ENCODE measurements at regions not wholly inside any gene's neighbourhood (a gene's known extent, or its start where the extent isn't known, plus 50 kb on each side); places are given as distances from the start of the nearest gene placed in this dataset.

DNA sequence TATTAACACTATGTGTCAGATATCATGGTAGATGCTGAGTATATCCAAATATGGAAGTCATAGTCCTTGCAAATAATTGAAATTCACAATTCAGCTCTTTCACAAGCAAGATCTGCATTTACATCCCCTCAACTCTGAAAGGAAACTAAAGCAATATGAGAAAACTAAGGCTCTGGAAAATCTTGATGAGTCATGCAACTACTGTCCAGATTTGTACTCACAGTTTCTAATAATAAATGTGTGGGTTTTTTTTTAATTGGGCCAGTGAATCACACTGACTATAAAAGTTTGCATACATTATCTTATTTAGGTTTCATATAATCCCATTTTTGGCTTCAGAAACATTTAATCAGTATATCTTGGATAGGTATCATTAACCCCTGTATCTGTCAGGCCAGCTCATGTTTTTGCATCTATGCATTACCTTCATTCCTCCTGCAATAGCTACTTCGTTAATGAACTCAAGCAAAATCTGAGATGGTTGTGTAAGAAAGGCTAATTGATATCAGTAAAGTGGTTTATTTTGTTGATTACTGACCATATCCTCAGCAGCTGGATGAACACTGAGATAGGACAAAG is 58.7 kb upstream of the PRR16 start:
- Histone ChIP-seq H3K36me3 (no peaks in the 10 kb centered on the region), H3K4me1 (no peaks in the 10 kb centered on the region), H3K27ac (no peak overlapping the region), H3K9me3 (no peaks in the 10 kb centered on the region), H3K27me3 (no peaks in the 10 kb centered on the region), H3K4me3 (no peak overlapping the region)
- TF ChIP-seq CTCF (IDR thresholded peaks at IDR 0.05) = no peak
- no peak for ATAC-seq
- intact Hi-C loops (cut with DNase I) = no loop called here
- no peak for DNase-seq

DNA sequence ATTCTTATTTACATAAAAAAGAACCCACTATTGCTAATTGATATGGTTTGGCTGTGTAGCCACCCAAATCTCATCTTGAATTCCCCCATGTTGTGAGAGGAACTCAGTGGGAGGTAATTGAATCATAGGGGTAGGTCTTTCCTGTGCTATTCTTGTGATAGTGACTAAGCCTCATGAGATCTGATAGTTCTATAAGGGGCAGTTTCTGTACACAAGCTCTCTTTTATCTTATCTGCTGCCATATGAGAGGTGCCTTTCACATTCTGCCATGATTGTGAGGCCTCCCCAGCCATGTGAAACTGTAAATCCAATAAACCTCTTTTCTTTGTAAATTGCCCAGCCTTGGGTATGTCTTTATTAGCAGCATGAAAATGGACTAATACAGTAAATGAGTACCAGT is 58.2 kb upstream of the PRR16 start:
- ATAC-seq = no peak
- Histone ChIP-seq H3K27me3 (no peaks in the 10 kb centered on the region), H3K4me3 (no peak overlapping the region), H3K27ac (no peak overlapping the region), H3K4me1 (no peaks in the 10 kb centered on the region), H3K9me3 (no peaks in the 10 kb centered on the region), H3K36me3 (no peaks in the 10 kb centered on the region)
- no peak for TF ChIP-seq CTCF (IDR thresholded peaks at IDR 0.05)
- no peak for DNase-seq
- intact Hi-C loops (cut with DNase I) = no loop called here

- ATAC-seq = no peak
Measured at GRCh38 chr5:120413686-120414085, 50.4 kb upstream of the PRR16 start.

More at GRCh38 chr5:120413686-120414085, 50.4 kb upstream of the PRR16 start:
- H3K27me3 ChIP-seq = no peaks in the 10 kb centered on the region
- no peak for TF ChIP-seq CTCF (IDR thresholded peaks at IDR 0.05)
- H3K9me3 ChIP-seq = no peaks in the 10 kb centered on the region
- intact Hi-C loops (cut with DNase I) = no loop called here
- no peaks in the 10 kb centered on the region for H3K36me3 ChIP-seq
- no peak for DNase-seq
- no peaks in the 10 kb centered on the region for H3K4me1 ChIP-seq
- no peak overlapping the region for H3K27ac ChIP-seq
- no peak overlapping the region for H3K4me3 ChIP-seq

All from upper lobe of right lung (tissue), 1 donor.